Mesothelial cell of epicardium (in vitro differentiated cells): ENCODE measurements at regions not wholly inside any gene's neighbourhood (a gene's known extent, or its start where the extent isn't known, plus 50 kb on each side); places are given as distances from the start of the nearest gene placed in this dataset.

Source experiments
- DNase-seq, 2 experiments: peaks; one replicate each; pipeline ENCODE4 v3.0.0; 2021; ENCODE audit warnings: low spot score in 2 of 2; ENCODE audit not compliant: unreplicated experiment in 2 of 2
- H3K27ac Mint-ChIP-seq: 2 replicates; pipeline ENCODE4 v1.8.0; 2021; ENCODE audit warnings: mixed read lengths
- H3K27me3 Mint-ChIP-seq: 2 replicates; pipeline ENCODE4 v1.8.0; 2021; ENCODE audit warnings: low read depth, mixed read lengths
- H3K36me3 Mint-ChIP-seq: 2 replicates; pipeline ENCODE4 v1.8.0; 2021; ENCODE audit warnings: mixed read lengths
- H3K4me1 Mint-ChIP-seq: 2 replicates; pipeline ENCODE4 v1.8.0; 2021; ENCODE audit warnings: mixed read lengths
- H3K4me3 Mint-ChIP-seq: 2 replicates; pipeline ENCODE4 v1.8.0; 2021; ENCODE audit warnings: mild to moderate bottlenecking, moderate library complexity, mixed read lengths
- H3K9me3 Mint-ChIP-seq: 2 replicates; pipeline ENCODE4 v1.8.0; 2021; ENCODE audit warnings: mixed read lengths
- TF ChIP-seq, protein P1 (sequence below): fragments of 200-600 bp; sonication (generic); IDR thresholded peaks from one replicate; pipeline ENCODE4 v1.5.0; 2021; ENCODE audit warnings: antibody characterized with exemption; ENCODE audit not compliant: unreplicated experiment

DNA sequence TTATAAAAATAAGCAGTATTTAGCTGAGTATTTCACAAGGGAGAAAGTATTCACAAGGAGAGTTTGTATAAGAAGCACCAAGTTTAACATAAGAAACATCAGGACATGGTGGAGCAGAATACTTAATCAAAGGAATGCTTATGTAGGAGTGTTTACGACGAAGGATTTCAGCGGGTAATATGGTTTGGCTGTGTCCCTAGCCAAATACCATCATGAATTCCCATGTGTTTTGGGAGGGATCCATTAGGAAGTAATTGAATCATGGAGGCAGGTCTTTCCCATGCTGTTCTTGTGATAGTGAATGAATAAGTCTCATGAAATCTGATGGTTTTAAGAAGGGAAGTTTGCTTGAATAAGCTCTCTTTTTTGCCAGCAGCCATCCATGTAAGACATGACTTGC, 1099.1 kb upstream of the ADGRB3 start:
- no peak overlapping the region for H3K27ac Mint-ChIP-seq
- H3K36me3 Mint-ChIP-seq, result no peaks in the 10 kb centered on the region
- DNase-seq, result no peak
- TF ChIP-seq, protein P1, sequence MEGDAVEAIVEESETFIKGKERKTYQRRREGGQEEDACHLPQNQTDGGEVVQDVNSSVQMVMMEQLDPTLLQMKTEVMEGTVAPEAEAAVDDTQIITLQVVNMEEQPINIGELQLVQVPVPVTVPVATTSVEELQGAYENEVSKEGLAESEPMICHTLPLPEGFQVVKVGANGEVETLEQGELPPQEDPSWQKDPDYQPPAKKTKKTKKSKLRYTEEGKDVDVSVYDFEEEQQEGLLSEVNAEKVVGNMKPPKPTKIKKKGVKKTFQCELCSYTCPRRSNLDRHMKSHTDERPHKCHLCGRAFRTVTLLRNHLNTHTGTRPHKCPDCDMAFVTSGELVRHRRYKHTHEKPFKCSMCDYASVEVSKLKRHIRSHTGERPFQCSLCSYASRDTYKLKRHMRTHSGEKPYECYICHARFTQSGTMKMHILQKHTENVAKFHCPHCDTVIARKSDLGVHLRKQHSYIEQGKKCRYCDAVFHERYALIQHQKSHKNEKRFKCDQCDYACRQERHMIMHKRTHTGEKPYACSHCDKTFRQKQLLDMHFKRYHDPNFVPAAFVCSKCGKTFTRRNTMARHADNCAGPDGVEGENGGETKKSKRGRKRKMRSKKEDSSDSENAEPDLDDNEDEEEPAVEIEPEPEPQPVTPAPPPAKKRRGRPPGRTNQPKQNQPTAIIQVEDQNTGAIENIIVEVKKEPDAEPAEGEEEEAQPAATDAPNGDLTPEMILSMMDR, result no peak
- no peaks in the 10 kb centered on the region for H3K4me1 Mint-ChIP-seq
- no peaks in the 10 kb centered on the region for H3K27me3 Mint-ChIP-seq
- peaks cover 47% of the 10 kb centered on the region for H3K9me3 Mint-ChIP-seq
- no peak overlapping the region for H3K4me3 Mint-ChIP-seq

DNA sequence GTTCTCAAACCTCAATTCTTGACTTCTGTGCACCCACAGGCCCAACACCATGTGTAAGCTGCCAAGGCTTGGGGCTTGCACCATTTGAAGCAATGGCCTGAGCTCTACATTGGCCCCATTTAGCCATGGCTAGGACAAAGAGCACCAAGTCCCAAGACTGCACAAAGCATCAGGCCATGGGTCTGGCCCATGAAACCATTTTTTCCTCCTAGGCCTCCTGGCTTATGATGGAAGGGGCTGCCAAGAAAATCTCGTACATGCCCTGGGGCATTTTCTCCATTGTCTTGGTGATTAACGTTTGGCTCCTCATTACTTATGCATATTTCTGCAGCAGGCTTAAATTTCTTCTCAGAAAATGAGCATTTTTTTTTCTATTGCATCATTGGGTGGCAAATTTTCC, 1128.7 kb upstream of the ADGRB3 start:
- H3K4me1 Mint-ChIP-seq, result no peaks in the 10 kb centered on the region
- DNase-seq, result no peak
- no peaks in the 10 kb centered on the region for H3K27me3 Mint-ChIP-seq
- no peak overlapping the region for H3K27ac Mint-ChIP-seq
- H3K9me3 Mint-ChIP-seq, result peaks cover 23% of the 10 kb centered on the region
- H3K36me3 Mint-ChIP-seq, result no peaks in the 10 kb centered on the region
- no peak overlapping the region for H3K4me3 Mint-ChIP-seq
- TF ChIP-seq, protein P1, result no peak

DNA sequence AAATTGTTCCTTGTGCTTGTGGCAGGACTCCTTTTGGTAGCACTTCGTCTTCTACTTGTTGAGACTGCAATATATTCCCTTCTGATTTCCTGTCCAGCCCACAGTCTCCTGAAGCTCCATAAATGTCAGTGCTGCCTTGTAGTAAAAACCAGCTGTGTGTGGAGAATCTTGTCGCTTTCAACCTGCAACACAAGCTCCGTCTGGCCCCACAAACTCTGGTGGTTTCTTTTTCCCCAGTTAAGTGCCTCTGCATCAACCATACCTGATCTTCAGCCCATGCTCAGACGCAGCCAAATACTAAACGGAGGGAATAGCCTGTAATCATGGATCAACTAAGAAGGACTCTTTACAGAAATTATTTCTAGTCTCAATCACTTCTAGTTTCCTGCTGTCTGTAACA, 1133.3 kb upstream of the ADGRB3 start:
- H3K36me3 Mint-ChIP-seq, result no peaks in the 10 kb centered on the region
- no peaks in the 10 kb centered on the region for H3K27me3 Mint-ChIP-seq
- TF ChIP-seq, protein P1, result no peak
- peaks cover 16% of the 10 kb centered on the region for H3K9me3 Mint-ChIP-seq
- no peaks in the 10 kb centered on the region for H3K4me1 Mint-ChIP-seq
- DNase-seq, result no peak
- H3K27ac Mint-ChIP-seq, result no peak overlapping the region
- H3K4me3 Mint-ChIP-seq, result no peak overlapping the region

DNA sequence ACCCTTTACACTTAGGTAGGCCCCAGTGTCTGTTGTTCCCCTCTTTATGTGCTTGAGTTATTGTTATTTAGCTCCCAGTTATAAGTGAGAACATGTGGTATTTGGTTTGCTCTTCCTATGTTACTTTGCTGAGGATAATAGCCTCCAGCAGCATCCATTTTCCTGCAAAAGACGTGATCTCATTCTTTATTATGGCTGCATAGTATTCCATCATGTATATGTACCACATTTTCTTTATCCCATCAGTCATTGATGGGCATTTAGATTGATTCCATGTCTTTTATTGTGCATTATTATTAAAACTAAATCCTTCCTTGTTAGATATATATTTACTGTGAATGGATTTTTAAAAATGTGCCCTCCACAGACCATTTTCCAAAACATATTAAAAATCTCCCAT, 1137.3 kb upstream of the ADGRB3 start:
- Mint-ChIP-seq H3K9me3 (peaks cover 5% of the 10 kb centered on the region), H3K4me1 (no peaks in the 10 kb centered on the region), H3K27me3 (no peaks in the 10 kb centered on the region), H3K4me3 (no peak overlapping the region), H3K27ac (no peak overlapping the region), H3K36me3 (no peaks in the 10 kb centered on the region)
- DNase-seq, result no peak
- TF ChIP-seq, protein P1, result no peak

DNA sequence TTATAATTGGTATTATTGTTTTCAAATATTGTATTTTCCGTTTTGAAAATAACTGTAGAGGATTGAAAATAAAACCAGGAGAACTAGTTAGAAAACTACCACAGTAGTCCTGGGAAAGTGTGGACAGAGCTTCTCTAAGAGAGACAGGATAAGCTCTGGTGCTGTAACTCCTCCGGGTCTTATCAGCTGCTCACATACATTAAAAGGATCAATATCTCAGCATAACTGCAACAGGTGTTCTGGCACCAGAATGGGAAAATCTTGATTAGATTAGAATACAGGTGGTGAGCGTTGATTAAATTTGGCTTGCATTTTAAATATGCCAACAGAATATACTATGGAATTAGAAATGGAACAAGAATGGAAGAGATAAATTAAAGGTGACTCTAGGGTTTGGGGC, 1138.9 kb upstream of the ADGRB3 start:
- H3K27me3 Mint-ChIP-seq, result no peaks in the 10 kb centered on the region
- H3K4me3 Mint-ChIP-seq, result no peak overlapping the region
- DNase-seq, result no peak
- no peaks in the 10 kb centered on the region for H3K36me3 Mint-ChIP-seq
- H3K9me3 Mint-ChIP-seq, result peaks cover 10% of the 10 kb centered on the region
- no peak overlapping the region for H3K27ac Mint-ChIP-seq
- no peaks in the 10 kb centered on the region for H3K4me1 Mint-ChIP-seq
- TF ChIP-seq, protein P1, result no peak

DNA sequence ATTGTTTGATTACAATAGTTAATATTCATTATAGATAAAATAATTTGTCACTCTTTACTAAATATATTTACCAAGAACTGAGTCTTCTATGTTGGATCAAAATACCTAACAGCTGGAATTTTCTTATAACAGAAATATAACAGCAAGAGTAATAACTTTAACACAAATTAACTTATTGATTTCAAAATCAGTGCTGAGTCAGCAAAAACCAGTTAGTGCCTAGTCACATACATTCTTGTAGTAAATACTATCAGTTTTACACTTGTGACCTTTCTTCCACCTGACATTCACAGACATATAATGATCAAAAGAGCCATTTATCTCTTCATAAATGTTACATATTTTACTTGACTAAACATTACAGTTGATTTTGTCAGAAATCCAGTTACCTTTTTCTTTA, 1141.4 kb upstream of the ADGRB3 start:
- H3K27ac Mint-ChIP-seq, result no peak overlapping the region
- H3K4me1 Mint-ChIP-seq, result no peaks in the 10 kb centered on the region
- TF ChIP-seq, protein P1, result no peak
- H3K36me3 Mint-ChIP-seq, result no peaks in the 10 kb centered on the region
- H3K4me3 Mint-ChIP-seq, result no peak overlapping the region
- peaks cover 22% of the 10 kb centered on the region for H3K9me3 Mint-ChIP-seq
- no peaks in the 10 kb centered on the region for H3K27me3 Mint-ChIP-seq
- DNase-seq, result no peak
